Peyer's patch (tissue), 4 donors: ENCODE measurements at regions not wholly inside any gene's neighbourhood (a gene's known extent, or its start where the extent isn't known, plus 50 kb on each side); places are given as distances from the start of the nearest gene placed in this dataset.

ENCODE experiments used
- POLR2A ChIP-seq, 2 donors: fragments of 450-650 bp; IDR thresholded peaks; one replicate each; pipeline ENCODE4 v1.5.1; 2017; ENCODE audit warnings: antibody characterized with exemption in 2 of 2, mild to moderate bottlenecking in 2 of 2, moderate library complexity in 2 of 2
- TF ChIP-seq, protein P1 (sequence below), 6 experiments: fragments of 450-650 bp in 4 of 6; fragments of 200-600 bp in 2 of 6; sonication (generic) in 1 of 6; IDR thresholded peaks; one replicate each; pipeline ENCODE4 v1.5.1; 2017 to 2019; ENCODE audit warnings: antibody characterized with exemption in 6 of 6, mild to moderate bottlenecking in 3 of 6, moderate library complexity in 1 of 6

DNA sequence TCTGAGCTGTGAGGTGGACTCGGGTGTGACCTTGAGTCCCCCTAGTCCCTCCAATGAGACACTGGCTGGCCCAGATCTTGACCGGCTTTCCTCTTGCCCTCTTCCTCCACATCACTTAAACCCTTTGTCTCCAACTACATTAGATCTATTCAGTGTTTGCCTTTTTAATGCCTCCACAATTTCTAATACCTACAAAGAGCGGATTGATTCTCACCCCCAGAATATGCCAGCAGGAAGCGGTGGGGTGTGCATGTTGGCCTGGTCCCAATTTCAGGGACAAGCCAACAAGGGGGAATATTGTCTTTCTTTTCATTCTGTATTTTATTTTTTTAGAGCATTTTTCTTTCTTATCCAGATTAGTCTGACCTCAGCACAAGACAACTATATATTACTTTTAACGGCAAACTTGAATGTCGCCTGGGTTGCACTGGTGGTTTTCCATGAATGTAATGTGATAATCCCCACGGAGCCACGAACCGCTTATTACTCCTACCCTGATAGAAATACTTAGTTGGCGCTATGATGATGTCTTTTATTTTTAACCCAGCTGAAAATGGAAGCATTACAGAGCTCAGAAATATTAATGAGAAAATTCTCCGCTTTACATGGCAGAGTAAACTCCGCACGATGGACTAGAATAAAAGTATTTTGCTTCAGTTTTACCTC lies 68.5 kb upstream of the MYO10 start:
- TF ChIP-seq, protein P1, sequence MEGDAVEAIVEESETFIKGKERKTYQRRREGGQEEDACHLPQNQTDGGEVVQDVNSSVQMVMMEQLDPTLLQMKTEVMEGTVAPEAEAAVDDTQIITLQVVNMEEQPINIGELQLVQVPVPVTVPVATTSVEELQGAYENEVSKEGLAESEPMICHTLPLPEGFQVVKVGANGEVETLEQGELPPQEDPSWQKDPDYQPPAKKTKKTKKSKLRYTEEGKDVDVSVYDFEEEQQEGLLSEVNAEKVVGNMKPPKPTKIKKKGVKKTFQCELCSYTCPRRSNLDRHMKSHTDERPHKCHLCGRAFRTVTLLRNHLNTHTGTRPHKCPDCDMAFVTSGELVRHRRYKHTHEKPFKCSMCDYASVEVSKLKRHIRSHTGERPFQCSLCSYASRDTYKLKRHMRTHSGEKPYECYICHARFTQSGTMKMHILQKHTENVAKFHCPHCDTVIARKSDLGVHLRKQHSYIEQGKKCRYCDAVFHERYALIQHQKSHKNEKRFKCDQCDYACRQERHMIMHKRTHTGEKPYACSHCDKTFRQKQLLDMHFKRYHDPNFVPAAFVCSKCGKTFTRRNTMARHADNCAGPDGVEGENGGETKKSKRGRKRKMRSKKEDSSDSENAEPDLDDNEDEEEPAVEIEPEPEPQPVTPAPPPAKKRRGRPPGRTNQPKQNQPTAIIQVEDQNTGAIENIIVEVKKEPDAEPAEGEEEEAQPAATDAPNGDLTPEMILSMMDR (IDR thresholded peaks at IDR 0.05) = no peak
- no peak for TF ChIP-seq POLR2A (IDR thresholded peaks at IDR 0.05)
